Stimulated activated naive CD4-positive, alpha-beta T cell (primary cell): ENCODE measurements at regions not wholly inside any gene's neighbourhood (a gene's known extent, or its start where the extent isn't known, plus 50 kb on each side); places are given as distances from the start of the nearest gene placed in this dataset.

Source experiments
- DNase-seq, 6 experiments: peaks; one replicate each; lab custom pipeline; 2025; lab: John Stamatoyannopoulos, UW

DNA sequence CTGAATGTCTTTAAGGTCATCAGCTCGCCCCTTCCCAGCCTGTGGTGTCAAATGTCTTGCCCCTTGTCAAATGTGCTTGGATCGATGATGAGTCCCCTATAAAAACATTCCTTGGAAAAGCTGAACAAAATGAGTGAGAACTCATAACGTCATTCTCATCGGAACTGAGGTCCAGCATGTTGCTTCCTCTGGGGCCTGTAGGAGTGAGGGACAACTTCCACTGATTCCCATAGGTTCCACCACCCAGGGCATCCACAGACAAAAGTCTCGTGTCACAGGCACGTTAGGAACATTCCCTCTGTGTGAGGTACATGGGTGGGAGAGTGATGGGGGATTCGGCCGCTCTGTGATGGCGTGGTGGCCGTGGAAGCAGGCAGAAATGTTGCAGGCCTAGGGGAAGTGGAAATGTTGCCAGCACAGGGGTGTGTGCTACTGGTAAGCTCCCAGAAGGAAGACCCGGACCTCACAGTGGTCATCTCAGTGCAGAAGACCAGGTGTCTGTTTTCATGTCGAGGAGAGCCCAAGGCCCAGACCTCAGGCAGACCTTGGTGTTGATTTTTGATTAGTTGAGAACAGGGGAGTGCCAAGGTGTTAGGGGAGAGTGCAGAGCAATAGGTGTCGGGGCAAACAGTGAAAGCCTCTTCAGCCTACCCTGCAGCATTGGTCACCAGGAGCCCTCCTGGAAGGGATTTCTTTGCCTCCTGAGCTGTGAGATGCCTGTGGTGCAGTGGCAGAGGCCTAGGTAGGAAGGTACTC lies 96.8 kb downstream of the SNRPN start:
- DNase-seq = no peak

DNA sequence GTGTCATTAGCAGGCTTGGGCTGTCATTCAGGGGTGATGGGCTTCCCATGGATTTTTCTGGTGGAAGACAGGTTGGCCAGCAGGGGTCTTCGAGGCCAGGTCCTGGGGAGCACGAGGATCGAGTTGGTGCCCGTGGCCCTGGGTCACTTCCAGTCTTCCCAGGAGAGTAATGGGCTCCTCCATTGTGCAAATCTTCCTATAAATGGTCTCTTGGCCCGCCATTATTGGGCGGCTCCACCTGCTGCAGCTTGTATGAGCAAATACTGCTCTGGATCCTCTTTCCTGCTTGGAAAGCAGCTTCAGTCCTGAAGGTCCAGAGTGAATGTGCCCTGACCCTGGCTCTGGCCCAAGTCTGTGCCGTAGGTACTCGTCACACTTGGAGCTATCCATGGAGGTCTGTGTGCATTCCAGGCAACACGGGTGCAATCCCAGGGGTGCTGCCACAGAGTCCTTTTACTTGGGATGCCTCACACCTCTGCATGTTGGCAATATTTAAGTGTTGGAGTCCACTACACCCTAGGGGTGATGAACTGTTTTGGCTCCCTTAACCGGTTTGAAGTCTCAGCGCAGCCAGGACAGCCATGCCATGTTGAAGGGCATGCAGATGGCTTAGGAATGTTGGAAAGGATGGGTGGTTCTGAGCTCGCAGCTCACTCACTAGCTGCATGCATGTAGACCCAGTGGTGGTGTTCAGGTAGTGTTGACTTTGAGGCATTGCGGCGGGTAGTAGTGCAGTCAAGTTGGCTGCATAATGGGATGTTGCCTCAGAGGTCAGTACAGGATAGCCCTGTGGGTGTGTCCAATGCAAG lies 97.6 kb downstream of the SNRPN start:
- no peak for DNase-seq

DNA sequence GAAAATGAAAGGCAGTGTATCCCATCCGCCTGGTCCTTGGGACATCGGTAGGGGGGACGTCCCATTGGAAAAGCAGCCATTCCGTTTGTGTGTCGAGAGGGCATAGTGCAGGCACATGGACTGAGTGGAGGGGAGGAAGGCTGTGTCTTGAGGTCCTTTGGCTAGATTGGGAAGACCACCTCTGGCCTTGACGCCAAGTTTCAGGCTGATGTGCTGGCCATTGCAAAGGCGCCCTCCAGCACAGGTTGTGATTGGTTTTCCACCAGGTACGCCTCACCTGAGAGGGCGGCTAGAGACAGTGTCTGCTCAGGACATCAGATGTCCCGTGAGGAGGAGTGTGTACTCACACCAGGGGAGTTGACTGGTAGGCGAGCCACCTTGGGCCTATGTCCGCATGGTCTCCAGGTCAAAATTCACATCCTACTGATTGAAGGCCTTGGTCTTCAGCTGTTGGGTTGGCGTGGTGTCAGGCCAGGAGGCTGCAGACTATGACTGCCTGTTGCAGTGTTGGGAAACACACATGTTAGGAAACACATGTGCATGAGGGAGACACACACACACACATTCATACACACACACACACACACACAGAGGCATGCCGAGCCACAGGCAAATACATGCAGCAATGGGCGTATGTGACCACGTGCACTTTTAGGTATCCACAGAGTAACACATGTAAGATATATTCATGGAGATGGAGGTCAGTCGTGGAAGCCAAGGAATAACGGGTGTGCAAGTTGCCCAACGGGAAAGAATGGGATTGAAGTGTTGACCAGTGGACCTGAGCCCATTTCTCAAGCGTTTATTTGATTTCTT lies 98.4 kb downstream of the SNRPN start:
- no peak for DNase-seq

DNA sequence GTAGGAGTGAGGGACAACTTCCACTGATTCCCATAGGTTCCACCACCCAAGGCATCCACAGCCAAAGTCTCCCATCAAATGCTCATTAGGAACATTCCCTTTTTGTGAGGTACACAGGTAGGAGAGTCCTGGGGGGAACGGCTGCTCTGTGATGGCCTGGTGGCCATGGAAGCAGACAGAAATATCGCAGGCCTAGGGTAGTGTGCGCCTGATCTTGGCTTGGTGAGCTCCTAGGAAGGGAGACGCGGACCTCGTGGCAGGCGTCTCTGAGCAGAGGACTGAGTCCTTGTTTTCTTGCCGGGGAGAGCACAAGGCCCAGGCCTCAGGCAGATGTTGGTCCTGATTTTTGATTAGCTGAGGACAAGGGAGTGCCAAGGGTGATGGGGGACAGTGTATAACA lies 99.5 kb downstream of the SNRPN start:
- no peak for DNase-seq

DNA sequence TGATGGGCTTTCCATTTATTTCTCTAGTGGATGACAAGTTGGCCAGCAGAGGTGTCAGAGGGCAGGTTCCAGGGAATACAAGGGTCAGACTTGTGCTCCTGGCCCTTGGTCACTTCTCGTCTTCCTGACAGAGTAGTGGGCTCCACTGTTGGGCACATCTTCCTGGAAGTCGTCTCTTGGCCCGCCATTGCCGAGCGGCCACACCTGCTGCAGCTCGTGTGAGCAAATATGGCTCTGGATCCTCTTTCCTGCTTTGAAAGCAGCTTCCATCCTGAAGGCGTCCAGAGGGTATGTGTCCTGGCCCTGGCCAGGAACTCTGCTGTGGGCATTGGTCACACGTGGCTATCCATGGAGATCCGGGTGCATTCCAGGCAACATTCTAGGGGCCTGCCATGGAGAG lies 100.2 kb downstream of the SNRPN start:
- no peak for DNase-seq

DNA sequence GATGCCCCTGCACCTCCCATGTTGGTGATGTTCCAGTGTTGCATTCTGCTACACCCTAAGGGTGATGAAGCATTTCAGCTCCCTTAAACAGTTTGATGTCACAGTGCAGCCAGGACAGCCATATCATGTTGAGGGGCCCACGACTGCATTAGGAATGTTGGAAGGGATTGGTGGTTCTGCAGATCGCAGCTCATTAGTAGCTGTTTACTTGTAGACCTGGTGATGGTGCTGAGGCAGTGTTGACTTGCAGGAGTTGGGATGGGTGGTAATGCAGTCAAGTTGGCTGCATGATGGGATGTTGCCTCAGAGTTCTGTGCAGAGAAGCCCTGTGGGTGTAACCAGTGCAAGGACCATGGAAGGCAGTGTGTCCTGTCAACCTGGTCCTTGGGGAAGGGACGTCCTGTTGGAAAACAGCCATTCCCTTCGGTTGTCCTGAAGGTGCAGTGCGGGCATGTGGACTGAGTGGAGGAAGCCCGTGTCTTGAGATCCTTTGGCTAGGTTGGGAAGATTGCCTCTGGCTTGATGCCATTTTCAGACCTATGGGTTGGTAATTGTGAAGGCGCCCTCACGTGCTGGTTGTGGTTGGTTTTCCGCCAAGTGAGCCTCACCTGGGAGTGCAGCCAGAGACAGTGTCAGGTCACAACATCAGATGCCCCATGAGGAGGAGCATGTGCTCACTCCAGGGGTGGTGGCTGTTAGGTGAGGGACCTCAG lies 100.7 kb downstream of the SNRPN start:
- no peak for DNase-seq

DNA sequence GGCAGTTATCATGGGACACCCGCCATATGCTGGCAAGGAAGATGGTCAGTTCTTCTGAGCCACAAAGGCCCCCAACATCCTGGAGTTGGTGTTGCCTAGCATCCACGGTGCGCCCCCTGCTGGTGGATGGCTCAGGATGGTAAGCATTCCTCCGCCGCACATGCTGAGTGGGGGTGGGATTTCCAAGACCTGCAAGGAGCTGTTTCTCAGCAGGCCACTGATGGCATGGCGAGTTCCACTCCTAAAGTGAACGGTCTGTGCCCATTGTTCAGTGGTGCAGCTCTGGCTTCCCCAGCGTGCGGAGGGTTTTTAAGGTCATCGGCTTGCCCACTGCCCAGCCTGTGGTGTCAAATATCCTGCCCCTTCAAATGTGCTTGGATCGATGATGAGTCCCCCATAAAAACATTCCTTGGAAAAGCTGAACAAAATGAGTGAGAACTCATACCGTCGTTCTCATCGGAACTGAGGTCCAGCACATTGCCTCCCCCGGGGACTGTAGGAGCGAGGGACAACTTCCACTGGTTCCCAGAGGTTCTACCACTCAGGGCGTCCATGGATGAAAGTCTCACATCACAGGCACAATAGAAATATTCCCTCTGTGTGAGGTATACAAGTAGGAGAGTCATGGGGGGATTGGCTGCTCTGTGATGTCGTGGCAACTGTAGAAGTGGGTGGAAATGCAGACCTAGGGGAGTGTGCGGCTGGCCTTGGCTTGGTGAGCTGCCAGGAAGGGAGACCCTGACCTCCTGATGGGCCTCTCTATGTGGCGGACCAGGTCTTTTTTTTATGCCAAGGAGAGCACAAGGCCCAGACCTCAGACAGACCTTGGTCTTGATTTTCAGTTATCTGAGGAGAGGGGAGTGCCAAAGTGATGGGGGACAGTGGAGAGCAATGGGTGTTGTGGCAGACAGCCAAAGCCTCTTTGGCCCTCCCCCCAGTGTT lies 102.0 kb downstream of the SNRPN start:
- no peak for DNase-seq

DNA sequence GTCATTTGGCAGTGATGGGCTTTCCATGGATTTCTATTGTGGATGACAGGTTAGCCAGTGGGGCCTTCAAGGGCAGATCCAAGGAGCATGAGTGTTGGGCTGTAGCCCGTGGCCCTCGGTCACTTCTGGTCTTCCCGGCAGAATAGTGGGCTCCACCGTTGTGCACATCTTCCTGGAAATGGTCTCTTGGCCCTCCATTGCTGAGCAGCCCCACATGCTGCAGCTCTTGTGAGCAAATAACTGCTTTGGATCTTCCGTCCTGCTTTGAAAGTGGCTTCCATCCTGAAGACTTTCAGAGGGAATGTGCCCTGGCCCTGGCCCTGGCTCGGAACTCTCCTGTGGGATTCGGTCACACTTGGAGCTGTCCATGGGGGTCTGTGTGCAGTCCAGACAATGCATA lies 102.8 kb downstream of the SNRPN start:
- DNase-seq = no peak

DNA sequence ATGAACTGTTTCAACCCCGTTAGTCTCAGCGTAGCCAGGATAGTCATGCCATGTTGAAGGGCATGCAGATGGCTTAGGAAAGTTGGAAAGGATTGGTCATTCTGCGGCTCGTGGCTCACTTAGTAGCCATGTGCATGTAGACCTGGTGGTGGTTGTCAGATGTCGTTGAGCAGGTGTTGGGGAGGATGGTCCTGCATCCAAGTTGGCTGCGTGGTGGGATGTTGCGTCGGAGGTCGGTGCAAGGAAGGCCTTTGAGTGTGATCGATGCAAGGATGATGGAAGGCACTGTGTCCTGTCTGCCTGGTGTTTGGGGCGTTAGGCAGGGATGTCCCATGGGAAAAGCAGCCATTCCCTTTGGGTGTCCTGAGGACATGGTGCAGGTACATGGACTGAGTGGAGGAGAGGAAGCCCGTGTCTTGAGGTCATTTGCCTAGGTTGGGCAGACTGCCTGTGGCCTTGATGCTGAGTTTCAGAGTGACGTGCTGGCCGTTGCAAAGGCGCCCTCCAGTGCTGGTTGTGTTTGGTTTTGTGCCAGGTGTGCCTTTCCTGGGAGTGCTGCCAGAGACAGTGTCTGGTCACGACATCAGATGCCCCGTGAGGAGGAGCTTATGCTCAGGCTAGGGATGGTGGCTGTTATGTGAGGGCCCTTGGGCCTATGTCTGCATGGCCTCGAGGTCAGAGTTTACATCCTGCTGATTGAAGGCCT lies 103.4 kb downstream of the SNRPN start:
- no peak for DNase-seq

DNA sequence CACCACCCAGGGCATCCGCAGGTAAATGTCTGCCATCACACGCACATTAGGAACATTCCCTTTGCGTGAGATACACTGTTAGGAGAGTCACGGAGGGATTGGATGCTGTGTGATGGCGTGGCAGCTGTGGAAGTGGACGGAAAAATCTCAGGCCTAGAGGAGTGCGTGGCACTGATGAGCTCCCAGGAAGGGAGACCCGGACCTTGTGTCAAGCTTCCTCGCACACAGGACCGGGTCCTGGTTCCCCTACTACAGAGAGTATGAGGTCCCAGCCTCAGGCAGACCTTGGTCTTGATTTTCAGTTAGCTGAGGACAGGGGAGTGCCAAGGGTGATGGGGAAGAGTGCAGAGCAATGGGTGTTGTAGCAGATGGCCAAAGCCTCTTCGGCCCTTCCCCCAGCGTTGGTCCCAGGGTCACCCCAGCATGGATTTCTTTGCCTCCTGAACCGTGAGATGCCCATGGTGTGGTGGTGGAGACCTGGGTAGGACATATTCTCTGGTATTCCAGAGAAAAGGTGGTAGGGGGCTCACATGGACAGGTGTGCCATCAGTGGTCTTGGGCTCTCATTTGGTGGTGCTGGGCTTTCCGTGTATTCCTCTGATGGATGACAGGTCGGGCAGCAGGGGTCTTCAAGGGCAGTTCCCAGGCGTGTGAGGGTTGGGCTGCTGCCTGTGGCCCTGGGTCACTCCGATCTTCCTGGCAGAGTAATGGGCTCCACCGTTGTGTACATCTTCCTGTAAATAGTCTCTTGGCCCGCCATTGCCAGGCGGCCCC lies 105.1 kb downstream of the SNRPN start:
- DNase-seq = no peak

DNA sequence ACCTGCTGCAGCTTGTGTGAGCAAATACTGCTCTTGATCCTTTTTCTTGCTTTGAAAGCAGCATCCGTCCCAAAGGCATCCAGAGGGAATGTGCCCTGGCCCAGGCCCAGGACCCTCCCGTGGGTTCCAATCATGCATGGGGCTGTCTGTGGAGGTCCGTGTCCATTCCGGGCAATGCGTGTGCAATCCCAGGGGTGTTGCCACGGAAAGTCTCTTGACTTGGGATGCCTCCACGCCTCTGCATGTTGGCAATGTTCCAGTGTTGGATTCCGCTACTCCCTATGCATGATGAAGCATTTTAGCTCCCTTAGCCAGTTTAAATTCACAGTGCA lies 105.7 kb downstream of the SNRPN start:
- no peak for DNase-seq

DNA sequence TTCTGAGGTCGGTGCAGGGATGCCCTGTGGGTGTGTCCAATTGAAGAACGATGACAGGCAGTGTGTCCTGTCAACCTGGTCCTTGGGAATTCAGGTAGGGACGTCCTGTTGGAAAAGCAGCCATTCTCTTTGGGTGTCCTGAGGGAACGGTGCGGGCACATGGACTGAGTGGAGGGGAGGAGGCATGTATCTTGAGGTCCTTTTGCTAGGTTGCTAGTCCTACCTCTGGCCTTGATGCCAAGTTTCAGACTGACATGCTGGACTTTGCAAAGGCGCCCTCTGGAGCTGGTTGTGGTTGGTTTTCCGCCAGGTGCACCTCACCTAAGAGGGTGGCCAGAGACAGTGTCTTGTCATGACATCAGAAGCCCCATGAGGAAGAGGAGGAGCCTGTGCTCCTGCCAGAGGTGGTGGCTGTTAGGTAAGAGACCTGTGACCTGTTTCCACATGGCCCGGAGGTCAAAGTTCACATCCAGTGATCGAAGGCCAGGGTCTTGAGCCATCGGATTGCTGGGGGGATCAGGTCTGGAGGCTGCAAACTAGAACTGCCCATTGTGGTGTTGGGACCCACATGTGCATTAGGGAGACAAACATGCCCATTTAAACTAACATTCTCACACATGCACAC lies 106.3 kb downstream of the SNRPN start:
- no peak for DNase-seq

DNA sequence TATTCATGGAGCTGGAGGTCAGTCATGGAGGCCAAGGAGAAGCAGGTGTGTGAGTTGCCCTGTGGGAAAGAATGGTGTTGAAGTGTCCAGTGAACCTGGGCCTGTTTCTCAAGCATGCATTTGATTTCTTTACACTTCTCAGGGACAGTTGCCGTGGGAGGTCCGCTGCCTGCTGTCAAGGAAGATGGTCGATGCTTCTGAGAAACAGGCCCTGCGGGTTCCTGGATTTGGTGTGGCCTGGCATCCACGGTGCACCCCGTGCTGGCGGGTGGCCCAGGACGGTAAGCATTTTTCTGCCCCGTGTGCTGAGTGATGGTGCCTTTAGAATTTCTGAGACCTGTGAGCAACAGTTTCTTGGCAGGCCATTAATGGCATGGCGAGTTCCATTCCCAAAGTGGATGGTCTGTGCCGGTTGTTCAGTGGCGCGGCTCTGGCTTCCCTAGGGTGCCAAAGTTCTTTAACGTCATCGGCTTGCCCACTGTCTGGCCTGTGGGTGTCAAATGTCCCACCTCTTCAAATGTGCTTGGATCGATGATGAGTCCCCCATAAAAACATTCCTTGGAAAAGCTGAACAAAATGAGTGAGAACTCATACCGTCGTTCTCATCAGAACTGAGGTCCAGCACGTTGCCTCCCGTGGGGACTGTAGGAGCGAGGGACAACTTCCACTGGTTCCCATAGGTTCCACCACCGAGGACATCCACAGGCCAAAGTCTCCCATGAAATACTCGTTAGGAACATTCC lies 107.2 kb downstream of the SNRPN start:
- DNase-seq = no peak

DNA sequence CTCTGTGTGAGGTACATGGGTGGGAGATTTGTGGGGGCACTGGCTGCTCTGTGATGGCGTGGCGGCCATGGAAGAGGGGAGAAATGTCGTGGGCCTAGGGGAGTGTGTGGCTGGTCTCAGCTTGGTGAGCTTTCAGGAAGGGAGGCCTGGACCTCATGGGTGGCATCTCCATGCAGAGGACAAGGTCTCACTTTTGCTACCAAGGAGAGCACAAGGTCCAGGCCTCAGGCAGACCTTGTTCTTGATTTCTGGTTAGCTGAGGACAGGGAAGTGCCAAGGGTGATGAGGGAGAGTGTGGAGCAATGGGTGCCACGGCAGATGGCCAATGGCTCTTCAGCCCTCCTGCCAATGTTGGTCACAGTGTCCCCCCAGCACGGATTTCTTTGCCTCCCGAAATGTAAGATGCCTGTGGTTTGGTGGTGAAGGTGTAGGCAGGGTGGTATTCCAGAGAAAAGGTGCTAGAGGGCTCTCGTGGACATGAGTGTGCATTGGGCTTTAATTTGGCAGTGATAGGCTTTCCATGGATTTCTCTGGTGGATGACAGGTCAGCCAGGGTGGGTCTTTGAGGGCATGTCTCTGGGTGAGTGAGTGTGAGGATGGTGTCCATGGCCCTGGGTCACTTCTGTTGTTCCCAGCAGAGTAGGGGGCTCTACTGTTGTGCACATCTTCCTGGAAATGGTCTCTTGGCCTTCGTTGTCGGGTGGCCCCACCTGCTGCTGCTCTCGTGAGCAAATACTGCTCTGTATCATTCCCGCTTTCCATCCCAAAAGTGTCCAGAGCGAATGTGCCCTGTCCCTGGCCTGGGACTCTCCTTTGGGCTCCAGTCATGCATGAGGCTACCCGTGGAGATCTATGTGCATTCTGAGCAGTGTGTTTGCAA lies 108.0 kb downstream of the SNRPN start:
- no peak for DNase-seq

DNA sequence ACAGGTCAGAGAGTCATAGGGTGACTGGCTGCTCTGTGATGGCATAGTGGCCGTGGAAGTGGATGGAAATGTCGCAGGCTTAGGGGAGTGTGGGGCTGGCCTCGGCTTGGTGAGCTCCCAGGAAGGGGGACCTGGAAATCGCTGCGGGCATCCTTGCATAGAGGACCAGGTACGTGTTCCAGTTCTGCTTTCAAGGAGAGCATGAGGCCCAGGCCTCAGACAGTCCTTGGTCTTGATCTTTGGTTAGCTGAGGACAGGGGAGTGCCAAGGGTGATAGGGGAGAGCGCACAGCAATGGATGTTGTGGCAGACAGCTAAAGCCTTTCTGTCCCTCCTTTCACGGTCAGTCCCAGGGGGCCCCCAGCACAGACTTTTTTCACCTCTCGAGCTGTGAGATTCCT lies 110.5 kb downstream of the SNRPN start:
- DNase-seq = no peak

DNA sequence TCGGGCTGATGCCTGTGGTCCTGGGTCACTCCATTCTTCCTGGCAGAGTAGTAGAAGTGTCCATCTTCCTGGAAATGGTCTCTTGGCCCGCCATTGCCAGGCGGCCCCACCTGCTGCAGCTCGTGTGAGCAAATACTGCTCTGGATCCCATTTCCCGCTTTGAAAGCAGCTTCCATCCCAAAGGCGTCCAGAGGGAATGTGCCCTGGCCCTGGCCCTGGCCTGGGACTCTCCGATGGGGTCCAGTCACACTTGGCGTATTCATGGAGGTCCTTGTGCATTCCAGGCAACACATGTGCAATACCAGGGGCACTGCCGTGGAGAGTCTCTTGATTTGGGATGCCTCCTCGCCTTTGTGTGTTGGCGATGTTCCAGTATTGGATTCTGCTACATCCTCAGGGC lies 111.1 kb downstream of the SNRPN start:
- DNase-seq = no peak

DNA sequence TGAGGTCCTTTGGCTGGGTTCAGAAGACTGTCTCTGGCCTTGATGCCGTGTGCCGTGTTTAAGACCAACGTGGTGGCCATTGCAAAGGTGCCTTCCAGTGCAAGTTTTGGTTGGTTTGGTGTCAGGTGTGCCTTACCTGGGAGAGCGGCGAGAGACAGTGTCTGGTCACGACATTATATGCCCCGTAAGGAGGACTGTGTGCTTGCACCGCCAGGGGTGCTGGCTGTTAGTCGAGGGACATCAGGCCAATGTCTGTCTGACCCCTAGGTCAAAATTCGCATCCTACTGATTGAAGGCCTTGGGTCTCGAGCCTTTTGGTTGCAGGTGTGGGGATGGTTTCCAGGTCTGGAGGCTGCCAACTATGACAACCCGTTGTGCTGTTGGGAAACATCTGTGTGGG lies 111.9 kb downstream of the SNRPN start:
- DNase-seq = no peak
